ENCODE measurements at regions not wholly inside any gene's neighbourhood (a gene's known extent, or its start where the extent isn't known, plus 50 kb on each side); places are given as distances from the start of the nearest gene placed in this dataset.

GRCh38 chr9:89797255-89797654, 192.4 kb downstream of the GADD45G start:
- DNase-seq, result no peak

- DNase-seq, result peak; percentile 59 to 67
Measured at GRCh38 chr9:89797937-89798455, 193.2 kb downstream of the GADD45G start.

- no peak for DNase-seq
Measured at GRCh38 chr9:89798547-89799120, 193.8 kb downstream of the GADD45G start.

- DNase-seq, result no peak
Measured at GRCh38 chr9:89799221-89799620, 194.4 kb downstream of the GADD45G start.

- no peak for DNase-seq
Measured at GRCh38 chr9:89799766-89800165, 195.0 kb downstream of the GADD45G start.

GRCh38 chr9:89801341-89801740, 196.5 kb downstream of the GADD45G start:
- DNase-seq, result no peak

- no peak for DNase-seq
Measured at GRCh38 chr9:89801742-89802670, 197.2 kb downstream of the GADD45G start.

- peak in 1 of 2 experiments; percentile 13 for DNase-seq
Measured at GRCh38 chr9:89802781-89803355, 198.1 kb downstream of the GADD45G start.

- DNase-seq, result no peak
Measured at GRCh38 chr9:89803403-89803802, 198.6 kb downstream of the GADD45G start.

GRCh38 chr9:89804766-89805531, 200.1 kb downstream of the GADD45G start:
- DNase-seq, result no peak

- no peak for DNase-seq
Measured at GRCh38 chr9:89805571-89806292, 200.9 kb downstream of the GADD45G start.

- no peak for DNase-seq
Measured at GRCh38 chr9:89806371-89807100, 201.7 kb downstream of the GADD45G start.

- no peak for DNase-seq
Measured at GRCh38 chr9:89807101-89807395, 202.2 kb downstream of the GADD45G start.

GRCh38 chr9:89807682-89808075, 202.9 kb downstream of the GADD45G start:
- DNase-seq, result no peak

- peak; percentile 76 for DNase-seq
Measured at GRCh38 chr9:89808076-89808755, 203.4 kb downstream of the GADD45G start.

- peak; percentile 35 to 72 for DNase-seq
Measured at GRCh38 chr9:89808756-89809181, 204.0 kb downstream of the GADD45G start.

GRCh38 chr9:89810431-89810830, 205.6 kb downstream of the GADD45G start:
- DNase-seq, result peak in 1 of 2 experiments; percentile 32

GRCh38 chr9:89811356-89811755, 206.5 kb downstream of the GADD45G start:
- no peak for DNase-seq

- DNase-seq, result no peak
Measured at GRCh38 chr9:89811886-89812450, 207.2 kb downstream of the GADD45G start.

GRCh38 chr9:89812556-89813181, 207.9 kb downstream of the GADD45G start:
- no peak for DNase-seq

Measured in SHP77 (cell line).